SJCRH30 (cell line): ENCODE measurements at regions not wholly inside any gene's neighbourhood (a gene's known extent, or its start where the extent isn't known, plus 50 kb on each side); places are given as distances from the start of the nearest gene placed in this dataset.

Experiments
- DNase-seq, 2 experiments: peaks; one replicate each; pipeline ENCODE4 v3.0.0-alpha.2; 2015 to 2020
- H3K27ac ChIP-seq: fragments of 250-450 bp; sonication (Bioruptor Pico); 2 replicates; pipeline ENCODE4 v1.5.1; 2020; ENCODE audit warnings: mild to moderate bottlenecking, moderate library complexity
- H3K27me3 ChIP-seq: fragments of 250-450 bp; sonication (Bioruptor Pico); 2 replicates; pipeline ENCODE4 v1.5.1; 2020; ENCODE audit warnings: mild to moderate bottlenecking, moderate library complexity
- H3K36me3 ChIP-seq: fragments of 250-450 bp; sonication (Bioruptor Pico); 2 replicates; pipeline ENCODE4 v1.5.1; 2020; ENCODE audit warnings: mild to moderate bottlenecking, moderate library complexity
- H3K4me1 ChIP-seq: fragments of 250-450 bp; sonication (Bioruptor Pico); 2 replicates; pipeline ENCODE4 v1.5.1; 2020; ENCODE audit warnings: mild to moderate bottlenecking, moderate library complexity
- H3K4me3 ChIP-seq: fragments of 250-450 bp; sonication (Bioruptor Pico); 2 replicates; pipeline ENCODE4 v1.5.1; 2020; ENCODE audit warnings: mild to moderate bottlenecking, moderate library complexity
- H3K9me3 ChIP-seq: fragments of 250-450 bp; sonication (Bioruptor Pico); replicated peaks from 2 replicates; pipeline ENCODE4 v1.5.1; 2020; ENCODE audit warnings: mild to moderate bottlenecking, moderate library complexity

- H3K36me3 ChIP-seq = no peaks in the 10 kb centered on the region
- DNase-seq = no peak
- 0 out of 2 replicates have a peak, but pooled peaks cover 3% of the 10 kb centered on the region for H3K4me1 ChIP-seq
- H3K4me3 ChIP-seq = no peak overlapping the region
- H3K27me3 ChIP-seq = no peaks in the 10 kb centered on the region
- no peak overlapping the region for H3K27ac ChIP-seq
- H3K9me3 ChIP-seq = no peaks in the 10 kb centered on the region
Observed at GRCh38 chr1:239247285-239247684, 139.1 kb upstream of the CHRM3 start.

DNA sequence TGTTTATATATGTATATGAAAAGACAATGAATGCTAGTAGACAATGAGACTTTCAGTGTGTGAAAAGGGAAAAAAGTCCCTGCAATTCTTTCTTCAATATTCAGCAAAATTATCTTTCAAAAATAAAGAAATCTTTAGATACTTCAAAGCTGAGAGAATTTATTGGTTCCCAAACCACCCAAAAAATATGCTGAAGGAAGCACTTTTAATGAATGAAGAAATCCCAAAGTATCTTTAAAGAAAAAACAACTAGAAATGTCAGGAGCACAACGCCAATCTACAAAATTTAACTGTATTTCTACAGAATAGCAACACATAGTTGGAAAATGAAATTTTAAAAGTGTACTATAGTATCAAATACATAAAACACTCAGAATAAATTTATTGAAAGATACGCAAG, 142.3 kb upstream of the CHRM3 start:
- Histone ChIP-seq H3K4me1 (no peaks in the 10 kb centered on the region), H3K27ac (no peak overlapping the region), H3K9me3 (no peaks in the 10 kb centered on the region), H3K36me3 (no peaks in the 10 kb centered on the region), H3K4me3 (no peak overlapping the region), H3K27me3 (no peaks in the 10 kb centered on the region)
- no peak for DNase-seq

DNA sequence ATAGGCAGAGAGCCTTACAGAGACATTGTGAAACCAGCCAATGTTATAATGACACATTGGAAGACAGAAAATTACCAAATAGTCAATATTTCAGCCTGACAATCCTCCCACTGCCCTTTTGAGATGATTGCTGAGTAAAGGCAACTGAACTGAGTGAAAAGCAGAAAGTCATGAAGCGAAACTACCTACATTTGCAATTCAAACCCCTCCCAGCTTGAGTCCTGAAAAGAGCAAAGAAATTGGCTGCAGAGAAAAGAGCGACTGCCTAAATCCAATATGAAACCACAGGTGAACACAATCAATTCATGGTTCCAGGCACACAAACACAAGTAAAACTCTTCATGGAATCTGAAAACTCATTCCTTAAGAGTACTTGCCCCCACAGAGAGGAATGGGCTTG, 143.4 kb upstream of the CHRM3 start:
- H3K4me3 ChIP-seq = no peak overlapping the region
- no peaks in the 10 kb centered on the region for H3K27me3 ChIP-seq
- no peaks in the 10 kb centered on the region for H3K9me3 ChIP-seq
- H3K27ac ChIP-seq = no peak overlapping the region
- H3K36me3 ChIP-seq = no peaks in the 10 kb centered on the region
- no peaks in the 10 kb centered on the region for H3K4me1 ChIP-seq
- no peak for DNase-seq

- no peak for DNase-seq
- H3K9me3 ChIP-seq = no peaks in the 10 kb centered on the region
- H3K27me3 ChIP-seq = no peaks in the 10 kb centered on the region
- H3K4me3 ChIP-seq = no peak overlapping the region
- H3K27ac ChIP-seq = no peak overlapping the region
- H3K4me1 ChIP-seq = no peaks in the 10 kb centered on the region
- H3K36me3 ChIP-seq = no peaks in the 10 kb centered on the region
Observed at GRCh38 chr1:239242404-239242803, 144.0 kb upstream of the CHRM3 start.

GRCh38 chr1:239240736-239241135, 145.6 kb upstream of the CHRM3 start:
- H3K4me3 ChIP-seq = no peak overlapping the region
- no peaks in the 10 kb centered on the region for H3K9me3 ChIP-seq
- DNase-seq = no peak
- H3K27ac ChIP-seq = no peak overlapping the region
- H3K27me3 ChIP-seq = no peaks in the 10 kb centered on the region
- H3K36me3 ChIP-seq = no peaks in the 10 kb centered on the region
- H3K4me1 ChIP-seq = no peaks in the 10 kb centered on the region

DNA sequence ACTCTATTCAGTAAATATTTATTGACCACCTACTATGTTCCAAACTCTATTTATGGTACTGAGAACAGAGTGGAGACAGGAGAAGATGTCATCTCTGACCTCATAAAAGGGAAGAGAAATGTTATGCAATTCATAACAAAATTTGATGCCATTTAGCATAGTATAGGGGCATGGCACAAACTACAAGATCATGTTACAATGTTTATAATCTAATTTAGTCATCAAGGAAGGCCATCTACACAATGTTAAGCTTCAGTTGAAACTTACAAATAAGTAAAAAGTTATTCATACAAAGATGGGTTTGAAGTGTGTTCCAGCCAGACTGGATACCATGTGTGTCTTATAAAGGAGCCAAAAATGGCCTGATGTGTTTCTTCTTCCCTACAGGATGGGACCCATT, 146.8 kb upstream of the CHRM3 start:
- Histone ChIP-seq H3K27ac (no peak overlapping the region), H3K36me3 (no peaks in the 10 kb centered on the region), H3K4me3 (no peak overlapping the region), H3K4me1 (no peaks in the 10 kb centered on the region), H3K9me3 (no peaks in the 10 kb centered on the region), H3K27me3 (no peaks in the 10 kb centered on the region)
- no peak for DNase-seq

DNA sequence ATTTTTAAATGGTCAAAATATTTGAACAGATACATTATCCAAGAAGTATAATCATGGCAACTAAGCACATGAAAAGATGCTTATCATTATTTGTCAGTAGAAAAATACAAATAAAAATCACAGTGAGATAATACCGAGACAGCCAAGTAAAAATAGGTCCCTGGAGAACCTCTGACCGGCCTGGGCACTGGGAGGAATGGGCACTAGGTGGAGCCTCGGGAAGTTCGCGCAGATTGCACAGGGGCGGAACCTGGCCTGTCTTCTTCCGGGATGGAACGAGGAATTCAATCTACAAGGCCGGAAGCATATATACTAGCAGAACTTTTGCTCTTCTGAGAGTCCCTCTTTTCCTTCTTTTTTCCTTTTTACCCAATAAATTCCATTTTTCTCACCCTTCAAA, 148.5 kb upstream of the CHRM3 start:
- DNase-seq = peak in 1 of 2 experiments; percentile 17
- Histone ChIP-seq H3K27me3 (no peaks in the 10 kb centered on the region), H3K4me1 (no peaks in the 10 kb centered on the region), H3K27ac (no peak overlapping the region), H3K36me3 (no peaks in the 10 kb centered on the region), H3K9me3 (no peaks in the 10 kb centered on the region), H3K4me3 (no peak overlapping the region)

DNA sequence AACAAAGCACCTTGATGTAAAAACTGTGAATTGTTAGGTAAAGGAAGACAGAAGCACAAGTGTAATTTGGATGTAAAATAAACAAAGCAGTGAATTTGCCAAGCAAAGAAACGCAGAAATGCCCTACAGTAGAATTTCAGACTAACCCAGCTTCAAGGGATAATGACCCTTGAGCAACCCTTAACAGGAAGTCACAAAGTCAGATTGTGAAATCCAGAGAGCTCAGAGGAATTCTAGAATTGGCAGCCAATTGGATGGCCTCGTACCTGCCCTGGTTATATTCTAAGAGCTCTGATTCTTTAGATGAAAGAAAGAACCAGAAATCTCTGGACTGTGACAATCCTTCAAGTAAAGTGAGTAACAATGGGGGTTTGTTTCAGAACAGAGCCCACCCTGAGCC, 152.7 kb upstream of the CHRM3 start:
- no peak overlapping the region for H3K4me3 ChIP-seq
- no peaks in the 10 kb centered on the region for H3K4me1 ChIP-seq
- H3K27me3 ChIP-seq = no peaks in the 10 kb centered on the region
- DNase-seq = no peak
- no peaks in the 10 kb centered on the region for H3K36me3 ChIP-seq
- no peak overlapping the region for H3K27ac ChIP-seq
- no peaks in the 10 kb centered on the region for H3K9me3 ChIP-seq

- Histone ChIP-seq H3K4me3 (no peak overlapping the region), H3K9me3 (no peaks in the 10 kb centered on the region), H3K27me3 (no peaks in the 10 kb centered on the region), H3K27ac (no peak overlapping the region), H3K36me3 (no peaks in the 10 kb centered on the region), H3K4me1 (no peaks in the 10 kb centered on the region)
- DNase-seq = no peak
Observed at GRCh38 chr1:239232921-239233320, 153.4 kb upstream of the CHRM3 start.

DNA sequence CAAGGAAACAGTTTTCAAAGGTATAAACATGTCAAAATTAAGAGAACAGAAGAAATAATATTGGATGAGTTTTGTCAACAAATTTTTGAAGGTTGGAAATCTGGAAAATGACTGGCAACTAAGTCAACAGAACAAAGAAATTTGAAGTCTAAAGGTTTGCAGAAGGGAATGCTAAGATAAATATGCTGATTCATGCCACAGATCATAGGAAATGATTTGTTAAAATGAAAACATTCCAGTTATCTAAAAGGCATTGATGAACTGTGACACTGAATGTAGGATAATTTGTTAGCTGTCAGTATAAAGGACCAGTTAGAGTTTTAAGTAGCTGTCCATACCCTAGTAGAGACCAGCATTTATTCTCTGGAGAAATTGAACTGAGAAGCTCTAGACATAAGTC, 157.9 kb upstream of the CHRM3 start:
- H3K9me3 ChIP-seq = no peaks in the 10 kb centered on the region
- no peaks in the 10 kb centered on the region for H3K36me3 ChIP-seq
- no peaks in the 10 kb centered on the region for H3K4me1 ChIP-seq
- no peak overlapping the region for H3K27ac ChIP-seq
- no peaks in the 10 kb centered on the region for H3K27me3 ChIP-seq
- DNase-seq = no peak
- no peak overlapping the region for H3K4me3 ChIP-seq

DNA sequence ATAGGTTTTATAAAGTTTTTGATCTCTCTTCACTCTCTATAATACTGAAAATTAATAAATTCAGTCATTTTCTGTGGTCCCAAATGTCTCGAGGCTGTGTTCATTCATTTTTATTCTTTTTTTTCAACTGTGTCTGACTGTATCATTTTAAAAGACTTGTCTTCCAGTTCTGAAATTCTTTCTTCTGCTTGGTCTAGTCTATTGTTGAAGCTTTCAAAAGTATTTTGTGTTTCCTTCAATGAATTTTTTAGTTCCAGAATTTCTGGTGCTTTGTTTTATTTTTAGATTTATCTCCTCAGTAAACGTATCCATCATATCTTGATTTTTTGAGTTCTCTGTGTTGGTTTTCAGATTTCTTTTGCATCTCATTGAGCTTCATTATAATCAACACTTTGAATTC, 161.0 kb upstream of the CHRM3 start:
- DNase-seq = no peak
- Histone ChIP-seq H3K4me1 (no peaks in the 10 kb centered on the region), H3K27me3 (no peaks in the 10 kb centered on the region), H3K36me3 (no peaks in the 10 kb centered on the region), H3K27ac (no peak overlapping the region), H3K9me3 (no peaks in the 10 kb centered on the region), H3K4me3 (no peak overlapping the region)

GRCh38 chr1:239224100-239224499, 162.3 kb upstream of the CHRM3 start:
- no peaks in the 10 kb centered on the region for H3K27me3 ChIP-seq

GRCh38 chr1:239222999-239223398, 163.4 kb upstream of the CHRM3 start:
- no peaks in the 10 kb centered on the region for H3K4me1 ChIP-seq
- no peaks in the 10 kb centered on the region for H3K27me3 ChIP-seq
- no peak overlapping the region for H3K4me3 ChIP-seq
- no peak overlapping the region for H3K27ac ChIP-seq
- H3K36me3 ChIP-seq = no peaks in the 10 kb centered on the region
- H3K9me3 ChIP-seq = no peaks in the 10 kb centered on the region
- no peak for DNase-seq

More at GRCh38 chr1:239224100-239224499, 162.3 kb upstream of the CHRM3 start:
- no peaks in the 10 kb centered on the region for H3K4me1 ChIP-seq
- DNase-seq = no peak
- no peaks in the 10 kb centered on the region for H3K9me3 ChIP-seq
- H3K4me3 ChIP-seq = no peak overlapping the region
- H3K36me3 ChIP-seq = no peaks in the 10 kb centered on the region
- no peak overlapping the region for H3K27ac ChIP-seq

GRCh38 chr1:239221656-239222055, 164.7 kb upstream of the CHRM3 start:
- H3K4me3 ChIP-seq = no peak overlapping the region
- no peaks in the 10 kb centered on the region for H3K36me3 ChIP-seq
- H3K27ac ChIP-seq = no peak overlapping the region
- H3K9me3 ChIP-seq = no peaks in the 10 kb centered on the region
- no peaks in the 10 kb centered on the region for H3K27me3 ChIP-seq
- no peak for DNase-seq
- no peaks in the 10 kb centered on the region for H3K4me1 ChIP-seq

- no peaks in the 10 kb centered on the region for H3K9me3 ChIP-seq
- H3K27me3 ChIP-seq = no peaks in the 10 kb centered on the region
- H3K4me1 ChIP-seq = no peaks in the 10 kb centered on the region
- no peak overlapping the region for H3K4me3 ChIP-seq
- H3K36me3 ChIP-seq = no peaks in the 10 kb centered on the region
- H3K27ac ChIP-seq = no peak overlapping the region
- no peak for DNase-seq
Observed at GRCh38 chr1:239219679-239220078, 166.7 kb upstream of the CHRM3 start.

- no peaks in the 10 kb centered on the region for H3K27me3 ChIP-seq
- no peaks in the 10 kb centered on the region for H3K4me1 ChIP-seq
- DNase-seq = no peak
- no peaks in the 10 kb centered on the region for H3K36me3 ChIP-seq
- H3K27ac ChIP-seq = no peak overlapping the region
- H3K9me3 ChIP-seq = no peaks in the 10 kb centered on the region
- H3K4me3 ChIP-seq = no peak overlapping the region
Observed at GRCh38 chr1:239218301-239218700, 168.1 kb upstream of the CHRM3 start.

DNA sequence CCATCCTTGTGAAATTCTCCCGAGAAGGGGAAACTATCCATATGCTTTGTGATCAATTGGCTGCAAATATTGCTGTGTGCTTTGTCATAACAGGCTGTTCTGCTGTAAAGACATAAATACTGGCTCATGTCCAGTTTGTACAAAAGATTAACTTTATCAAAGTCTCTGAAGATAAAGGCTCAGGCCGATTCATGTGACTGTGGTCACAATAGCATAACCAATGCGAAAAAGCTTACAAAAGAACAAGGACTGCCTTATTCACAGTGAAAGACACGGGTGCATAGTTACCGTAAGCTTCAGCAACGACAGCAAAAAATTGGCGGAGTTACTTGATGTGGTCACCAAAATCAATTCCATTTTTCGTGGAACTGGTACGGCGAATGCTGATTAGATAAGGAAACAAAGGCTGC, 173.6 kb upstream of the CHRM3 start:
- Histone ChIP-seq H3K27ac (no peak overlapping the region), H3K9me3 (no peaks in the 10 kb centered on the region)

More for the DNA sequence above, 173.6 kb upstream of the CHRM3 start:
- Histone ChIP-seq H3K27me3 (no peaks in the 10 kb centered on the region), H3K4me1 (no peaks in the 10 kb centered on the region), H3K36me3 (no peaks in the 10 kb centered on the region), H3K4me3 (no peak overlapping the region)
- DNase-seq = peak in 1 of 2 experiments; percentile 7
